ENCODE measurements at regions not wholly inside any gene's neighbourhood (a gene's known extent, or its start where the extent isn't known, plus 50 kb on each side); places are given as distances from the start of the nearest gene placed in this dataset.

- no peak for DNase-seq
Measured at GRCh38 chr1:229825042-229825441, 199.0 kb downstream of the URB2 start.

GRCh38 chr1:229828461-229828860, 202.4 kb downstream of the URB2 start:
- no peak for DNase-seq

GRCh38 chr1:229832695-229833094, 206.6 kb downstream of the URB2 start:
- no peak for DNase-seq

- DNase-seq, result no peak
Measured at GRCh38 chr1:229834230-229834629, 208.2 kb downstream of the URB2 start.

- DNase-seq, result no peak
Measured at GRCh38 chr1:229835226-229835625, 209.2 kb downstream of the URB2 start.

- DNase-seq, result no peak
Measured at GRCh38 chr1:229836324-229836723, 210.3 kb downstream of the URB2 start.

- no peak for DNase-seq
Measured at GRCh38 chr1:229838204-229838603, 212.2 kb downstream of the URB2 start.

GRCh38 chr1:229839800-229840199, 213.8 kb downstream of the URB2 start:
- DNase-seq, result no peak

GRCh38 chr1:229841230-229841629, 215.2 kb downstream of the URB2 start:
- no peak for DNase-seq

GRCh38 chr1:229842302-229843255, 216.5 kb downstream of the URB2 start:
- no peak for DNase-seq

- DNase-seq, result no peak
Measured at GRCh38 chr1:229843627-229844238, 217.7 kb downstream of the URB2 start.

- no peak for DNase-seq
Measured at GRCh38 chr1:229844675-229845074, 218.6 kb downstream of the URB2 start.

GRCh38 chr1:229845410-229846138, 219.5 kb downstream of the URB2 start:
- DNase-seq, result no peak

GRCh38 chr1:229846351-229846750, 220.3 kb downstream of the URB2 start:
- DNase-seq, result no peak

- no peak for DNase-seq
Measured at GRCh38 chr1:229848752-229849677, 218.0 kb upstream of the GALNT2 start.

- no peak for DNase-seq
Measured at GRCh38 chr1:229851511-229851910, 215.5 kb upstream of the GALNT2 start.

- DNase-seq, result no peak
Measured at GRCh38 chr1:229853751-229854150, 213.3 kb upstream of the GALNT2 start.

GRCh38 chr1:229854620-229855019, 212.4 kb upstream of the GALNT2 start:
- no peak for DNase-seq

- peak in 1 of 2 experiments; percentile 26 for DNase-seq
Measured at GRCh38 chr1:229856009-229856650, 210.9 kb upstream of the GALNT2 start.

- no peak for DNase-seq
Measured at GRCh38 chr1:229857585-229857984, 209.5 kb upstream of the GALNT2 start.

GRCh38 chr1:229859026-229859425, 208.0 kb upstream of the GALNT2 start:
- DNase-seq, result no peak

GRCh38 chr1:229860926-229861325, 206.1 kb upstream of the GALNT2 start:
- no peak for DNase-seq

Measured in activated T-cell treated with anti-CD3 and anti-CD28 coated beads, Interleukin-2, amount 50 U/mL, for 48 hours (primary cell).